HCT116 (cell line): ENCODE measurements at regions not wholly inside any gene's neighbourhood (a gene's known extent, or its start where the extent isn't known, plus 50 kb on each side); places are given as distances from the start of the nearest gene placed in this dataset.

ENCODE experiments used
- ATAC-seq: fragments of 200-7000 bp; cut with Tn5 transposase; 2 replicates; pipeline ENCODE4 v1.9.1; 2020; ENCODE audit warnings: mild to moderate bottlenecking, moderate library complexity
- BruUV-seq: library from RNA; stranded (reverse); fragments of 400-500 nt; replicated peaks from 2 replicates; lab custom pipeline; 2021; lab: Mats Ljungman, UMichigan
- CTCF ChIA-PET: fragments of 300-600 bp; sonication (Branson Sonifier 250); formaldehyde crosslinking; loops from one replicate; lab custom pipeline; 2021; ENCODE audit warnings: antibody characterized with exemption; lab: Charles Lee
- POLR2A ChIA-PET: fragments of 300-600, 350-600 bp; sonication (Branson Sonifier 250); formaldehyde crosslinking; loops from one replicate; lab custom pipeline; 2021; ENCODE audit warnings: antibody characterized with exemption; lab: Charles Lee
- RAD21 ChIA-PET, 2 experiments: fragments of 300-600 bp; sonication (Branson Sonifier 250); formaldehyde crosslinking; loops; one replicate each; lab custom pipeline; 2023; ENCODE audit warnings: low total read pairs in 2 of 2; ENCODE audit not compliant: uncharacterized antibody in 2 of 2, unreplicated experiment in 2 of 2, low non-redundant PET in 1 of 2; lab: Charles Lee
- DNase-seq: peaks from one replicate; pipeline ENCODE4 v3.0.0-alpha.2; 2010; ENCODE audit warnings: low read depth, low spot score
- H2AFZ ChIP-seq: fragments of 200-600 bp; shearing (Covaris generic), sonication (generic); 2 replicates; pipeline ENCODE4 v1.6.1; 2017; ENCODE audit warnings: low read depth, mixed run types, mixed read lengths, antibody characterized with exemption, low read length; ENCODE audit not compliant: poor library complexity, severe bottlenecking
- H3K27ac ChIP-seq: 2 replicates; pipeline ENCODE4 v1.5.1; 2012; ENCODE audit warnings: low read depth, low read length
- H3K27me3 ChIP-seq: fragments of 200-600 bp; sonication (generic); 2 replicates; pipeline ENCODE4 v1.6.1; 2016; ENCODE audit warnings: mixed run types, low read length, mixed read lengths; ENCODE audit not compliant: insufficient read depth
- H3K36me3 ChIP-seq, 2 experiments: fragments of 200-500 bp in 1 of 2; fragments of 200-600 bp in 1 of 2; sonication (Bioruptor generic) in 1 of 2; sonication (generic) in 1 of 2; 2 replicates each; pipeline versions ENCODE4 v1.5.1 to v1.6.1; 2014 to 2016; ENCODE audit warnings: low read length in 2 of 2, inconsistent platforms in 1 of 2, mixed read lengths in 1 of 2, mixed run types in 1 of 2; ENCODE audit not compliant: insufficient read depth in 2 of 2, control insufficient read depth in 1 of 2
- H3K4me1 ChIP-seq, 2 experiments: fragments of 200-600 bp in 1 of 2; sonication (generic) in 1 of 2; 2 replicates each; pipeline versions ENCODE4 v1.5.1 to v1.6.1; 2012 to 2017; ENCODE audit warnings: low read length in 2 of 2, inconsistent platforms in 1 of 2, mild to moderate bottlenecking in 1 of 2, mixed read lengths in 1 of 2, mixed run types in 1 of 2, moderate library complexity in 1 of 2; ENCODE audit not compliant: insufficient read depth in 2 of 2, control insufficient read depth in 1 of 2
- H3K4me2 ChIP-seq: fragments of 200-600 bp; sonication (generic); 2 replicates; pipeline ENCODE4 v1.6.1; 2017; ENCODE audit warnings: mixed run types, low read length, mixed read lengths
- H3K4me3 ChIP-seq, 2 experiments: fragments of 200-600 bp in 1 of 2; sonication (generic) in 1 of 2; replicated peaks in 1 of 2; 2 replicates each; pipeline ENCODE4 v1.5.1; 2011 to 2016; ENCODE audit warnings: low read length in 2 of 2, control low read depth in 1 of 2, low read depth in 1 of 2, mild to moderate bottlenecking in 1 of 2, mixed read lengths in 1 of 2, mixed run types in 1 of 2
- H3K79me2 ChIP-seq: fragments of 200-600 bp; sonication (generic); 2 replicates; pipeline ENCODE4 v1.6.1; 2017; ENCODE audit warnings: mild to moderate bottlenecking, mixed run types, low read length, moderate library complexity, mixed read lengths; ENCODE audit not compliant: insufficient read depth
- H3K9ac ChIP-seq: fragments of 200-600 bp; sonication (generic); 2 replicates; pipeline ENCODE4 v1.6.1; 2016; ENCODE audit warnings: low read length, mixed read lengths
- H3K9me2 ChIP-seq: fragments of 200-600 bp; sonication (generic), shearing (Covaris generic); 2 replicates; pipeline ENCODE4 v1.6.1; 2017; ENCODE audit warnings: mixed run types, mild to moderate bottlenecking, moderate library complexity; ENCODE audit not compliant: insufficient read depth
- H3K9me3 ChIP-seq, 2 experiments: fragments of 200-500 bp in 1 of 2; fragments of 200-600 bp in 1 of 2; sonication (Bioruptor generic) in 1 of 2; sonication (generic) in 1 of 2; 2 replicates each; pipeline ENCODE4 v1.6.1; 2014 to 2017; ENCODE audit warnings: low read length in 2 of 2, mixed read lengths in 2 of 2, inconsistent platforms in 1 of 2, low read depth in 1 of 2, mild to moderate bottlenecking in 1 of 2, mixed run types in 1 of 2, moderate library complexity in 1 of 2; ENCODE audit not compliant: control insufficient read depth in 1 of 2, insufficient read depth in 1 of 2
- H4K20me1 ChIP-seq: fragments of 200-600 bp; sonication (generic), shearing (Covaris generic); 2 replicates; pipeline ENCODE4 v1.6.1; 2017; ENCODE audit warnings: mixed run types, mild to moderate bottlenecking, moderate library complexity; ENCODE audit not compliant: insufficient read depth
- CBX3 ChIP-seq: IDR thresholded peaks from 2 replicates; pipeline ENCODE4 v1.6.1; 2012; ENCODE audit warnings: low read depth
- EGR1 ChIP-seq: IDR thresholded peaks from 2 replicates; pipeline ENCODE4 v1.6.1; 2012; ENCODE audit warnings: low read depth
- ELF1 ChIP-seq: IDR thresholded peaks from 2 replicates; pipeline ENCODE4 v1.6.1; 2012; ENCODE audit warnings: low read depth, borderline replicate concordance
- EZH2 ChIP-seq: fragments of 200-600 bp; sonication (generic); IDR thresholded peaks from 2 replicates; pipeline ENCODE4 v1.6.1; 2017; ENCODE audit warnings: antibody characterized with exemption, mixed run types
- EZH2phosphoT487 ChIP-seq: fragments of 200-600 bp; IDR thresholded peaks from 2 replicates; pipeline ENCODE4 v1.6.1; 2018; ENCODE audit warnings: antibody characterized with exemption, borderline replicate concordance
- JUND ChIP-seq: IDR thresholded peaks from 2 replicates; pipeline ENCODE4 v1.6.1; 2012
- MAX ChIP-seq: IDR thresholded peaks from 2 replicates; pipeline ENCODE4 v1.6.1; 2012
- POLR2A ChIP-seq: IDR thresholded peaks from 2 replicates; pipeline ENCODE4 v1.7.0; 2011; ENCODE audit warnings: borderline replicate concordance; ENCODE audit not compliant: insufficient read depth, insufficient read length; ENCODE audit errors: extremely low read depth
- RAD21 ChIP-seq: IDR thresholded peaks from 2 replicates; pipeline ENCODE4 v1.6.1; 2012; ENCODE audit warnings: low read depth, mild to moderate bottlenecking
- SIN3A ChIP-seq: IDR thresholded peaks from 2 replicates; pipeline ENCODE4 v1.6.1; 2012; ENCODE audit warnings: low read depth
- SRF ChIP-seq: IDR thresholded peaks from 2 replicates; pipeline ENCODE4 v1.6.1; 2012; ENCODE audit warnings: low read depth
- YY1 ChIP-seq: IDR thresholded peaks from 2 replicates; pipeline ENCODE4 v1.6.1; 2011; ENCODE audit warnings: low read length, low read depth, moderate library complexity, mild to moderate bottlenecking; ENCODE audit not compliant: insufficient replicate concordance; ENCODE audit errors: extremely low read depth
- ZBTB33 ChIP-seq: IDR thresholded peaks from 2 replicates; pipeline ENCODE4 v1.6.1; 2011; ENCODE audit warnings: mild to moderate bottlenecking, low read length, moderate library complexity; ENCODE audit not compliant: insufficient replicate concordance; ENCODE audit errors: extremely low read depth
- ZFX ChIP-seq: fragments of 450-650 bp; IDR thresholded peaks from 2 replicates; pipeline ENCODE4 v1.6.1; 2017
- ZNF274 ChIP-seq: fragments of 200-500 bp; sonication (Bioruptor generic); IDR thresholded peaks from 2 replicates; pipeline ENCODE4 v1.6.1; 2014; ENCODE audit warnings: mild to moderate bottlenecking, low read depth, low read length, inconsistent platforms
- intact Hi-C: fragments of 100-400 bp; cut with micrococcal nuclease; formaldehyde crosslinking; loops from 2 replicates; pipeline ENCODE4 v1.10.0; 2022
- TF ChIP-seq, protein P1 (sequence below), 3 experiments: fragments of 200-600 bp in 1 of 3; sonication (generic) in 1 of 3; IDR thresholded peaks in 2 of 3; conservative IDR thresholded peaks in 1 of 3; 2 replicates each; pipeline ENCODE4 v1.5.1; 2012 to 2017; ENCODE audit warnings: low read depth in 2 of 3, low read length in 2 of 3, antibody characterized with exemption in 1 of 3, borderline replicate concordance in 1 of 3, control low read depth in 1 of 3, mild to moderate bottlenecking in 1 of 3, mixed read lengths in 1 of 3, mixed run types in 1 of 3, moderate library complexity in 1 of 3; ENCODE audit not compliant: insufficient read depth in 1 of 3

GRCh38 chr1:4146101-4146500 is 246.0 kb upstream of the C1orf174 start:
- TF ChIP-seq EGR1 = no peak
- no peak for TF ChIP-seq MAX
- TF ChIP-seq ZBTB33 = no peak
- TF ChIP-seq RAD21 = no peak
- no peak for TF ChIP-seq CBX3
- TF ChIP-seq EZH2 = no peak
- TF ChIP-seq YY1 = no peak
- TF ChIP-seq ELF1 = no peak
- TF ChIP-seq EZH2phosphoT487 = no peak
- TF ChIP-seq, protein P1, sequence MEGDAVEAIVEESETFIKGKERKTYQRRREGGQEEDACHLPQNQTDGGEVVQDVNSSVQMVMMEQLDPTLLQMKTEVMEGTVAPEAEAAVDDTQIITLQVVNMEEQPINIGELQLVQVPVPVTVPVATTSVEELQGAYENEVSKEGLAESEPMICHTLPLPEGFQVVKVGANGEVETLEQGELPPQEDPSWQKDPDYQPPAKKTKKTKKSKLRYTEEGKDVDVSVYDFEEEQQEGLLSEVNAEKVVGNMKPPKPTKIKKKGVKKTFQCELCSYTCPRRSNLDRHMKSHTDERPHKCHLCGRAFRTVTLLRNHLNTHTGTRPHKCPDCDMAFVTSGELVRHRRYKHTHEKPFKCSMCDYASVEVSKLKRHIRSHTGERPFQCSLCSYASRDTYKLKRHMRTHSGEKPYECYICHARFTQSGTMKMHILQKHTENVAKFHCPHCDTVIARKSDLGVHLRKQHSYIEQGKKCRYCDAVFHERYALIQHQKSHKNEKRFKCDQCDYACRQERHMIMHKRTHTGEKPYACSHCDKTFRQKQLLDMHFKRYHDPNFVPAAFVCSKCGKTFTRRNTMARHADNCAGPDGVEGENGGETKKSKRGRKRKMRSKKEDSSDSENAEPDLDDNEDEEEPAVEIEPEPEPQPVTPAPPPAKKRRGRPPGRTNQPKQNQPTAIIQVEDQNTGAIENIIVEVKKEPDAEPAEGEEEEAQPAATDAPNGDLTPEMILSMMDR (IDR thresholded peaks at IDR 0.05 in 2 of 3, conservative IDR thresholded peaks at IDR 0.05 in 1 of 3; ENCODE audit: borderline replicate concordance in 1 of 3, insufficient read depth in 1 of 3, low read depth in 2 of 3, low read length in 2 of 3) = no peak
- no peak for TF ChIP-seq JUND
- TF ChIP-seq SIN3A = no peak
- no peak for TF ChIP-seq SRF
- TF ChIP-seq ZNF274 = no peak
- TF ChIP-seq ZFX = no peak
- TF ChIP-seq POLR2A = no peak
- Histone ChIP-seq H4K20me1 (no peaks in the 10 kb centered on the region), H3K4me3 (no peak overlapping the region), H3K27me3 (no peaks in the 10 kb centered on the region; the same call in 1 of the 2 replicates), H3K36me3 (no peaks in the 10 kb centered on the region), H3K9ac (no peak overlapping the region), H3K9me3 (peaks cover 0 to 4% of the 10 kb centered on the region in 2 experiments; a peak in 1 of 4 replicates), H3K79me2 (no peaks in the 10 kb centered on the region), H3K4me1 (no peaks in the 10 kb centered on the region), H3K9me2 (0 out of 2 replicates have a peak, but pooled peaks cover 2% of the 10 kb centered on the region), H2AFZ (no peak overlapping the region), H3K27ac (no peak overlapping the region), H3K4me2 (no peak overlapping the region)
- ATAC-seq = no peak
- POLR2A ChIA-PET = no interaction called here
- no TSS peak for BruUV-seq
- no peak for DNase-seq
- CTCF ChIA-PET = no interaction called here
- RAD21 ChIA-PET = no interaction called here
- intact Hi-C loops = no loop called here
